Calu3 (cell line): ENCODE measurements at regions not wholly inside any gene's neighbourhood (a gene's known extent, or its start where the extent isn't known, plus 50 kb on each side); places are given as distances from the start of the nearest gene placed in this dataset.

Experiments used
- BruUV-seq: library from RNA; stranded (reverse); fragments of 400-500 nt; replicated peaks from 2 replicates; lab custom pipeline; 2021; lab: Mats Ljungman, UMichigan
- CTCF ChIA-PET: fragments of 300-600 bp; sonication (Branson Sonifier 250); formaldehyde crosslinking; loops from one replicate; lab custom pipeline; 2022; ENCODE audit warnings: antibody characterized with exemption; lab: Charles Lee
- DNase-seq: peaks from one replicate; pipeline ENCODE4 v3.0.0; 2022
- H3K27ac Mint-ChIP-seq: one replicate; pipeline ENCODE4 v1.8.0; 2022; ENCODE audit warnings: mixed read lengths; ENCODE audit not compliant: unreplicated experiment
- H3K27me3 Mint-ChIP-seq: one replicate; pipeline ENCODE4 v1.8.0; 2022; ENCODE audit warnings: mixed read lengths; ENCODE audit not compliant: unreplicated experiment
- H3K36me3 Mint-ChIP-seq: one replicate; pipeline ENCODE4 v1.8.0; 2022; ENCODE audit warnings: mild to moderate bottlenecking, moderate library complexity, mixed read lengths; ENCODE audit not compliant: insufficient read depth, unreplicated experiment
- H3K4me1 Mint-ChIP-seq: one replicate; pipeline ENCODE4 v1.8.0; 2022; ENCODE audit warnings: mild to moderate bottlenecking, low read depth, mixed read lengths; ENCODE audit not compliant: unreplicated experiment
- H3K4me3 Mint-ChIP-seq: one replicate; pipeline ENCODE4 v1.8.0; 2022; ENCODE audit warnings: mild to moderate bottlenecking, low read depth, moderate library complexity, mixed read lengths; ENCODE audit not compliant: unreplicated experiment
- H3K9me3 Mint-ChIP-seq: one replicate; pipeline ENCODE4 v1.8.0; 2022; ENCODE audit warnings: low read depth, mixed read lengths; ENCODE audit not compliant: unreplicated experiment
- CTCF ChIP-seq: fragments of 200-600 bp; IDR thresholded peaks from one replicate; pipeline ENCODE4 v1.8.0; 2022; ENCODE audit warnings: antibody characterized with exemption; ENCODE audit not compliant: unreplicated experiment
- intact Hi-C: fragments of 100-400 bp; cut with micrococcal nuclease; formaldehyde crosslinking; loops from one replicate; pipeline ENCODE4 v1.10.0; 2022; ENCODE audit not compliant: unreplicated experiment

GRCh38 chr2:19648583-19648982 lies 253.2 kb downstream of the TTC32 start:
- no peak for DNase-seq
- CTCF ChIA-PET = no interaction called here
- Mint-ChIP-seq H3K27ac (no peak overlapping the region), H3K36me3 (no peaks in the 10 kb centered on the region), H3K9me3 (peaks cover 7% of the 10 kb centered on the region), H3K27me3 (no peaks in the 10 kb centered on the region), H3K4me1 (peaks cover 7% of the 10 kb centered on the region), H3K4me3 (no peak overlapping the region)
- no peak for TF ChIP-seq CTCF
- intact Hi-C loops = no loop called here
- no TSS peak for BruUV-seq

GRCh38 chr2:19646987-19647386 lies 254.8 kb downstream of the TTC32 start:
- Mint-ChIP-seq H3K4me1 (peaks cover 7% of the 10 kb centered on the region), H3K9me3 (peaks cover 7% of the 10 kb centered on the region), H3K4me3 (no peak overlapping the region), H3K36me3 (no peaks in the 10 kb centered on the region), H3K27me3 (peaks cover 5% of the 10 kb centered on the region), H3K27ac (no peak overlapping the region)
- TF ChIP-seq CTCF = no peak
- CTCF ChIA-PET = no interaction called here
- no peak for DNase-seq
- no TSS peak for BruUV-seq
- intact Hi-C loops = no loop called here

- intact Hi-C loops = no loop called here
- no TSS peak for BruUV-seq
- no peak for TF ChIP-seq CTCF
- Mint-ChIP-seq H3K4me1 (peaks cover 3% of the 10 kb centered on the region), H3K27ac (no peak overlapping the region), H3K4me3 (no peak overlapping the region), H3K36me3 (no peaks in the 10 kb centered on the region), H3K9me3 (peaks cover 7% of the 10 kb centered on the region), H3K27me3 (peaks cover 14% of the 10 kb centered on the region)
- DNase-seq = no peak
- CTCF ChIA-PET = no interaction called here
These were observed 257.0 kb downstream of the TTC32 start for GRCh38 chr2:19644763-19645162.

- no peak overlapping the region for H3K27ac Mint-ChIP-seq
- H3K36me3 Mint-ChIP-seq = no peaks in the 10 kb centered on the region
- BruUV-seq = no TSS peak
- intact Hi-C loops = no loop called here
- CTCF ChIA-PET = no interaction called here
- no peak overlapping the region for H3K4me3 Mint-ChIP-seq
- DNase-seq = no peak
- peaks cover 14% of the 10 kb centered on the region for H3K27me3 Mint-ChIP-seq
- no peak for TF ChIP-seq CTCF
- H3K4me1 Mint-ChIP-seq = no peaks in the 10 kb centered on the region
- H3K9me3 Mint-ChIP-seq = peaks cover 7% of the 10 kb centered on the region
These were observed 258.7 kb downstream of the TTC32 start for GRCh38 chr2:19643117-19643518.
